WTC11 (cell line): ENCODE measurements at regions not wholly inside any gene's neighbourhood (a gene's known extent, or its start where the extent isn't known, plus 50 kb on each side); places are given as distances from the start of the nearest gene placed in this dataset.

Experiments
- ATAC-seq: fragments of 200-7000 bp; cut with Tn5 transposase; 2 replicates; pipeline ENCODE4 v1.10.0; 2021; ENCODE audit warnings: mild to moderate bottlenecking, moderate library complexity
- CTCF ChIA-PET: fragments of 300-600 bp; sonication (Branson Sonifier 250); formaldehyde crosslinking; loops from one replicate; lab custom pipeline; 2021; ENCODE audit warnings: antibody characterized with exemption; lab: Charles Lee
- POLR2A ChIA-PET: fragments of 350-600 bp; sonication (Branson Sonifier 250); formaldehyde crosslinking; loops from one replicate; lab custom pipeline; 2021; ENCODE audit warnings: antibody characterized with exemption; lab: Charles Lee
- DNase-seq: peaks from one replicate; pipeline ENCODE4 v3.0.0; 2021; ENCODE audit warnings: low spot score
- H3K27ac Mint-ChIP-seq: 2 replicates; pipeline ENCODE4 v1.8.0; 2021; ENCODE audit warnings: mixed read lengths
- H3K27me3 Mint-ChIP-seq: 2 replicates; pipeline ENCODE4 v1.8.0; 2021; ENCODE audit warnings: low read depth, mild to moderate bottlenecking, moderate library complexity, mixed read lengths
- H3K36me3 Mint-ChIP-seq: 2 replicates; pipeline ENCODE4 v1.8.0; 2021; ENCODE audit warnings: mixed read lengths
- H3K4me1 Mint-ChIP-seq: 2 replicates; pipeline ENCODE4 v1.8.0; 2022; ENCODE audit warnings: mixed read lengths
- H3K4me3 Mint-ChIP-seq: 2 replicates; pipeline ENCODE4 v1.8.0; 2021; ENCODE audit warnings: mild to moderate bottlenecking, moderate library complexity, mixed read lengths
- H3K9me3 Mint-ChIP-seq: 2 replicates; pipeline ENCODE4 v1.8.0; 2021; ENCODE audit warnings: mixed read lengths
- ARID4B ChIP-seq: sonication (generic); formaldehyde crosslinking; IDR thresholded peaks from 2 replicates; pipeline ENCODE4 v1.8.0; 2023; ENCODE audit warnings: missing genetic modification reagents, mild to moderate bottlenecking, borderline replicate concordance
- ATF3 ChIP-seq: sonication (generic); formaldehyde crosslinking; conservative IDR thresholded peaks from 2 replicates; pipeline ENCODE4 v1.8.1; 2022; ENCODE audit warnings: mild to moderate bottlenecking, missing genetic modification reagents
- E2F1 ChIP-seq: sonication (generic); formaldehyde crosslinking; IDR thresholded peaks from 2 replicates; pipeline ENCODE4 v1.8.0; 2022; ENCODE audit warnings: mild to moderate bottlenecking, missing genetic modification reagents
- ERG ChIP-seq: fragments of 250-450 bp; sonication (Bioruptor Pico); IDR thresholded peaks from 2 replicates; pipeline ENCODE4 v1.8.0; 2021; ENCODE audit warnings: mild to moderate bottlenecking
- FOXJ3 ChIP-seq: sonication (generic); formaldehyde crosslinking; IDR thresholded peaks from 2 replicates; pipeline ENCODE4 v1.9.0; 2021; ENCODE audit warnings: missing genetic modification reagents, mild to moderate bottlenecking, borderline replicate concordance
- IRF1 ChIP-seq: sonication (generic); formaldehyde crosslinking; IDR thresholded peaks from 2 replicates; pipeline ENCODE4 v1.8.0; 2023; ENCODE audit warnings: missing genetic modification reagents
- NR2C2 ChIP-seq: sonication (generic); formaldehyde crosslinking; IDR thresholded peaks from 2 replicates; pipeline ENCODE4 v1.8.0; 2022; ENCODE audit warnings: mild to moderate bottlenecking, missing genetic modification reagents
- PRDM15 ChIP-seq: sonication (generic); formaldehyde crosslinking; IDR thresholded peaks from 2 replicates; pipeline ENCODE4 v1.8.0; 2022; ENCODE audit warnings: missing genetic modification reagents
- SP1 ChIP-seq: sonication (generic); formaldehyde crosslinking; conservative IDR thresholded peaks from 2 replicates; pipeline ENCODE4 v1.8.1; 2022; ENCODE audit warnings: missing genetic modification reagents
- TEAD4 ChIP-seq: sonication (generic); formaldehyde crosslinking; IDR thresholded peaks from 2 replicates; pipeline ENCODE4 v1.8.0; 2022; ENCODE audit warnings: mild to moderate bottlenecking, missing genetic modification reagents
- ZBTB21 ChIP-seq: sonication (generic); formaldehyde crosslinking; IDR thresholded peaks from 2 replicates; pipeline ENCODE4 v1.8.1; 2023; ENCODE audit warnings: mild to moderate bottlenecking, missing genetic modification reagents, borderline replicate concordance
- ZNF121 ChIP-seq: sonication (generic); formaldehyde crosslinking; IDR thresholded peaks from 2 replicates; pipeline ENCODE4 v1.8.0; 2023; ENCODE audit warnings: missing genetic modification reagents
- ZNF425 ChIP-seq: fragments of 250-450 bp; sonication (Bioruptor Pico); conservative IDR thresholded peaks from 2 replicates; pipeline ENCODE4 v1.9.0; 2021; ENCODE audit warnings: mild to moderate bottlenecking
- ZNF512 ChIP-seq: sonication (generic); formaldehyde crosslinking; IDR thresholded peaks from 2 replicates; pipeline ENCODE4 v1.8.1; 2022; ENCODE audit warnings: missing genetic modification reagents, borderline replicate concordance

GRCh38 chr1:105172788-105173187, 1423.1 kb downstream of the AMY1C start (continued):
- TF ChIP-seq ERG (CRISPR knock-in tag) (no peak), ZBTB21 (CRISPR knock-in tag) (no peak)

- no peak overlapping the region for H3K27ac Mint-ChIP-seq
- ATAC-seq (no peak), DNase-seq (no peak)
- no peaks in the 10 kb centered on the region for H3K27me3 Mint-ChIP-seq
- H3K4me1 Mint-ChIP-seq = no peaks in the 10 kb centered on the region
- TF ChIP-seq PRDM15 (CRISPR knock-in tag) = no peak
- TF ChIP-seq ATF3 = no peak
- TF ChIP-seq ZBTB21 (CRISPR knock-in tag) = no peak
- TF ChIP-seq ZNF425 = no peak
- no peak for TF ChIP-seq ZNF512 (CRISPR knock-in tag)
- TF ChIP-seq TEAD4 (CRISPR knock-in tag) = no peak
- no peak for TF ChIP-seq FOXJ3 (CRISPR knock-in tag)
- TF ChIP-seq IRF1 (CRISPR knock-in tag) = no peak
- no peak for TF ChIP-seq ARID4B
- TF ChIP-seq NR2C2 (CRISPR knock-in tag) = no peak
- TF ChIP-seq SP1 (CRISPR knock-in tag) = no peak
- TF ChIP-seq E2F1 (CRISPR knock-in tag) = no peak
- no peak for TF ChIP-seq ZNF121 (CRISPR knock-in tag)
- H3K4me3 Mint-ChIP-seq = no peak overlapping the region
- CTCF ChIA-PET = no interaction called here
- H3K36me3 Mint-ChIP-seq = no peaks in the 10 kb centered on the region
- H3K9me3 Mint-ChIP-seq = no peaks in the 10 kb centered on the region
- POLR2A ChIA-PET = no interaction called here
Observed at GRCh38 chr1:105180789-105181188, 1431.1 kb downstream of the AMY1C start.
